T1000 (cell line): ENCODE measurements at regions not wholly inside any gene's neighbourhood (a gene's known extent, or its start where the extent isn't known, plus 50 kb on each side); places are given as distances from the start of the nearest gene placed in this dataset.
"Not testable (repeated sequence)": the region's sequence is repeated elsewhere in the genome, so short reads cannot be mapped to it uniquely, and the experiment has no call there.

Experiments
- DNase-seq: peaks from one replicate; lab custom pipeline; 2025; ENCODE audit warnings: mixed read lengths; lab: John Stamatoyannopoulos, UW

GRCh38 chr4:96429657-96430056 lies 589.8 kb downstream of the PDHA2 start:
- DNase-seq = no peak

GRCh38 chr4:96431094-96431493 lies 591.2 kb downstream of the PDHA2 start:
- no peak for DNase-seq

GRCh38 chr4:96448315-96448872 lies 608.5 kb downstream of the PDHA2 start:
- no peak for DNase-seq

- DNase-seq = no peak
Observed at GRCh38 chr4:96455045-96455720, 615.3 kb downstream of the PDHA2 start.

GRCh38 chr4:96458031-96458430 lies 618.1 kb downstream of the PDHA2 start:
- DNase-seq = not testable (repeated sequence)

GRCh38 chr4:96459105-96459504 lies 619.2 kb downstream of the PDHA2 start:
- DNase-seq = no peak

GRCh38 chr4:96465834-96466233 lies 625.9 kb downstream of the PDHA2 start:
- DNase-seq = no peak

GRCh38 chr4:96471956-96472867 lies 632.3 kb downstream of the PDHA2 start:
- DNase-seq = no peak

- no peak for DNase-seq
Observed at GRCh38 chr4:96473246-96473645, 633.4 kb downstream of the PDHA2 start.

- DNase-seq = no peak
Observed at GRCh38 chr4:96483308-96484030, 643.6 kb downstream of the PDHA2 start.

GRCh38 chr4:96486563-96486962 lies 646.7 kb downstream of the PDHA2 start:
- DNase-seq = no peak

GRCh38 chr4:96497621-96498020 lies 657.7 kb downstream of the PDHA2 start:
- DNase-seq = no peak

GRCh38 chr4:96504386-96504785 lies 664.5 kb downstream of the PDHA2 start:
- DNase-seq = no peak

- DNase-seq = no peak
Observed at GRCh38 chr4:96509039-96509741, 669.3 kb downstream of the PDHA2 start.

GRCh38 chr4:96519291-96519690 lies 679.4 kb downstream of the PDHA2 start:
- DNase-seq = no peak

GRCh38 chr4:96521046-96521536 lies 681.2 kb downstream of the PDHA2 start:
- DNase-seq = no peak

GRCh38 chr4:96523611-96524010 lies 683.7 kb downstream of the PDHA2 start:
- DNase-seq = no peak

GRCh38 chr4:96524311-96524875 lies 684.5 kb downstream of the PDHA2 start:
- DNase-seq = no peak

- no peak for DNase-seq
Observed at GRCh38 chr4:96525898-96526297, 686.0 kb downstream of the PDHA2 start.

GRCh38 chr4:96526625-96527024 lies 686.7 kb downstream of the PDHA2 start:
- DNase-seq = no peak

- no peak for DNase-seq
Observed at GRCh38 chr4:96531836-96532235, 691.9 kb downstream of the PDHA2 start.
